Forelimb muscle (tissue), 1 donor: ENCODE measurements at regions not wholly inside any gene's neighbourhood (a gene's known extent, or its start where the extent isn't known, plus 50 kb on each side); places are given as distances from the start of the nearest gene placed in this dataset.
A peak's percentile ranks its signal among the peaks of the same experiment; 100 is the strongest.

Experiments used
- DNase-seq: peaks from one replicate; pipeline ENCODE4 v3.0.0-alpha.2; 2013; ENCODE audit warnings: low read depth

GRCh38 chr13:100940658-100941057 lies 266.1 kb upstream of the TMTC4 start:
- DNase-seq: no peak

- no peak for DNase-seq
These were observed 259.2 kb upstream of the TMTC4 start for GRCh38 chr13:100933841-100934240.

- DNase-seq: no peak
These were observed 248.0 kb upstream of the TMTC4 start for GRCh38 chr13:100922599-100922998.

GRCh38 chr13:100921139-100921538 lies 246.5 kb upstream of the TMTC4 start:
- no peak for DNase-seq

- DNase-seq: peak; percentile 4
These were observed 242.4 kb upstream of the TMTC4 start for GRCh38 chr13:100917011-100917410.

- no peak for DNase-seq
These were observed 238.5 kb upstream of the TMTC4 start for GRCh38 chr13:100913143-100913542.

GRCh38 chr13:100904293-100904976 lies 229.8 kb upstream of the TMTC4 start:
- no peak for DNase-seq

GRCh38 chr13:100899720-100900316 lies 225.2 kb upstream of the TMTC4 start:
- DNase-seq: no peak

GRCh38 chr13:100898431-100898830 lies 223.8 kb upstream of the TMTC4 start:
- no peak for DNase-seq

GRCh38 chr13:100895651-100896050 lies 221.1 kb upstream of the TMTC4 start:
- DNase-seq: no peak

- DNase-seq: no peak
These were observed 218.4 kb upstream of the TMTC4 start for GRCh38 chr13:100892981-100893380.

- no peak for DNase-seq
These were observed 216.1 kb upstream of the TMTC4 start for GRCh38 chr13:100890645-100891044.

- DNase-seq: no peak
These were observed 213.1 kb upstream of the TMTC4 start for GRCh38 chr13:100887729-100888151.

- DNase-seq: no peak
These were observed 208.9 kb upstream of the TMTC4 start for GRCh38 chr13:100883453-100883852.

- DNase-seq: no peak
These were observed 206.8 kb upstream of the TMTC4 start for GRCh38 chr13:100881291-100881864.

- DNase-seq: no peak
These were observed 205.6 kb upstream of the TMTC4 start for GRCh38 chr13:100880166-100880565.

GRCh38 chr13:100879255-100879654 lies 204.7 kb upstream of the TMTC4 start:
- DNase-seq: no peak

GRCh38 chr13:100876044-100876403 lies 201.4 kb upstream of the TMTC4 start:
- DNase-seq: no peak

GRCh38 chr13:100875392-100876043 lies 200.9 kb upstream of the TMTC4 start:
- DNase-seq: no peak

GRCh38 chr13:100872761-100873160 lies 198.2 kb upstream of the TMTC4 start:
- no peak for DNase-seq

GRCh38 chr13:100870898-100871297 lies 196.3 kb upstream of the TMTC4 start:
- no peak for DNase-seq

- no peak for DNase-seq
These were observed 186.3 kb upstream of the TMTC4 start for GRCh38 chr13:100860866-100861265.

- no peak for DNase-seq
These were observed 185.3 kb upstream of the TMTC4 start for GRCh38 chr13:100859861-100860260.
